GM12878 (cell line): ENCODE measurements at regions not wholly inside any gene's neighbourhood (a gene's known extent, or its start where the extent isn't known, plus 50 kb on each side); places are given as distances from the start of the nearest gene placed in this dataset.

ENCODE experiments used
- ATAC-seq: fragments of 200-7000 bp; cut with Tn5 transposase; 3 replicates; pipeline ENCODE4 v1.9.1; 2020; ENCODE audit warnings: mild to moderate bottlenecking, moderate library complexity
- BruUV-seq: library from RNA; stranded (reverse); fragments of 400-500 nt; replicated peaks from 2 replicates; lab custom pipeline; 2021; lab: Mats Ljungman, UMichigan
- CTCF ChIA-PET: fragments of 300-600 bp; sonication (Branson Sonifier 250); formaldehyde crosslinking; extraction: SDS; loops from one replicate; lab custom pipeline; 2021; ENCODE audit warnings: inconsistent platforms; lab: Yijun Ruan, JAX
- POLR2A ChIA-PET: fragments of 350-600 bp; formaldehyde crosslinking; extraction: SDS; loops from one replicate; lab custom pipeline; 2021; ENCODE audit warnings: inconsistent platforms; lab: Charles Lee
- RAD21 ChIA-PET: fragments of 300-600 bp; sonication (Branson Sonifier 250); formaldehyde crosslinking; loops from one replicate; lab custom pipeline; 2023; ENCODE audit warnings: antibody characterized with exemption; ENCODE audit not compliant: unreplicated experiment; lab: Charles Lee
- SMC1A ChIA-PET: fragments of 300-600 bp; sonication (Branson Sonifier 250); formaldehyde crosslinking; loops from one replicate; lab custom pipeline; 2023; ENCODE audit not compliant: unreplicated experiment, uncharacterized antibody; lab: Charles Lee
- DNase-seq: peaks from one replicate; pipeline ENCODE4 v3.0.0-alpha.2; 2011; ENCODE audit warnings: low read depth, low spot score
- FAIRE-seq: peaks from 3 replicates; lab custom pipeline; 2011; peaks lifted over from hg19 to GRCh38; lab: Jason Lieb, UNC
- H2AFZ ChIP-seq: 2 replicates; pipeline ENCODE4 v1.6.0; 2011; ENCODE audit warnings: low read depth, low read length, control low read depth; ENCODE audit not compliant: control insufficient read depth
- H3K27ac ChIP-seq: 2 replicates; pipeline ENCODE4 v1.5.1; 2011; ENCODE audit warnings: control low read depth; ENCODE audit not compliant: control insufficient read depth, insufficient read depth
- H3K27me3 ChIP-seq, 2 experiments: replicated peaks in 1 of 2; 2 replicates each; pipeline versions ENCODE4 v1.6.0 to v1.6.1; 2011; ENCODE audit warnings: low read length in 1 of 2; ENCODE audit not compliant: control insufficient read depth in 2 of 2, insufficient read depth in 2 of 2
- H3K36me3 ChIP-seq, 2 experiments: 2 replicates each; pipeline ENCODE4 v1.5.1; 2011; ENCODE audit warnings: low read length in 1 of 2; ENCODE audit not compliant: control insufficient read depth in 2 of 2, insufficient read depth in 2 of 2
- H3K4me1 ChIP-seq: 2 replicates; pipeline ENCODE4 v1.6.1; 2011; ENCODE audit warnings: mild to moderate bottlenecking, low read length, moderate library complexity, mixed read lengths; ENCODE audit not compliant: control insufficient read depth, insufficient read depth
- H3K4me2 ChIP-seq: 2 replicates; pipeline ENCODE4 v1.6.0; 2011; ENCODE audit warnings: control low read depth; ENCODE audit not compliant: control insufficient read depth, insufficient read depth
- H3K4me3 ChIP-seq: fragments of 200-600 bp; sonication (generic); 2 replicates; pipeline ENCODE4 v1.5.1; 2016
- H3K79me2 ChIP-seq: 2 replicates; pipeline ENCODE4 v1.6.0; 2011; ENCODE audit warnings: low read length; ENCODE audit not compliant: control insufficient read depth, insufficient read depth
- H3K9ac ChIP-seq: 2 replicates; pipeline ENCODE4 v1.8.0; 2011; ENCODE audit warnings: low read length, control low read depth, mixed read lengths; ENCODE audit not compliant: control insufficient read depth, insufficient read depth
- H3K9me3 ChIP-seq: replicated peaks from 3 replicates; pipeline ENCODE4 v1.5.1; 2011; ENCODE audit warnings: mild to moderate bottlenecking, low read length; ENCODE audit not compliant: control insufficient read depth, insufficient read depth
- H4K20me1 ChIP-seq: 2 replicates; pipeline ENCODE4 v1.6.0; 2011; ENCODE audit not compliant: control insufficient read depth, insufficient read depth
- IKZF1 ChIP-seq: fragments of 450-650 bp; conservative IDR thresholded peaks from 2 replicates; pipeline ENCODE4 v1.6.1; 2017; ENCODE audit warnings: antibody characterized with exemption, mild to moderate bottlenecking
- RAD51 ChIP-seq: fragments of 450-650 bp; IDR thresholded peaks from 2 replicates; pipeline ENCODE4 v1.6.1; 2016; ENCODE audit warnings: moderate library complexity, mild to moderate bottlenecking, inconsistent platforms
- WGBS: methylation state at CpG from one replicate; pipeline ENCODE4 v1.1.6; 2016; ENCODE audit warnings: low lambda C conversion rate; ENCODE audit not compliant: insufficient replicate concordance, insufficient coverage; ENCODE audit errors: missing lambda C conversion rate; 5-methylcytosine and 5-hydroxymethylcytosine counted together
- in situ Hi-C: fragments of 300-500 bp; cut with MboI; formaldehyde crosslinking; loops from 9 replicates; pipeline ENCODE4 v1.14.3; 2018; ENCODE audit warnings: mixed read lengths
- intact Hi-C: fragments of 100-400 bp; cut with micrococcal nuclease; formaldehyde crosslinking; loops from one replicate; pipeline ENCODE4 v1.14.2; 2022; ENCODE audit not compliant: unreplicated experiment
- TF ChIP-seq, protein P1 (sequence below): fragments of 450-650 bp; IDR thresholded peaks from 2 replicates; pipeline ENCODE4 v1.6.1; 2017; ENCODE audit warnings: mild to moderate bottlenecking, moderate library complexity

DNA sequence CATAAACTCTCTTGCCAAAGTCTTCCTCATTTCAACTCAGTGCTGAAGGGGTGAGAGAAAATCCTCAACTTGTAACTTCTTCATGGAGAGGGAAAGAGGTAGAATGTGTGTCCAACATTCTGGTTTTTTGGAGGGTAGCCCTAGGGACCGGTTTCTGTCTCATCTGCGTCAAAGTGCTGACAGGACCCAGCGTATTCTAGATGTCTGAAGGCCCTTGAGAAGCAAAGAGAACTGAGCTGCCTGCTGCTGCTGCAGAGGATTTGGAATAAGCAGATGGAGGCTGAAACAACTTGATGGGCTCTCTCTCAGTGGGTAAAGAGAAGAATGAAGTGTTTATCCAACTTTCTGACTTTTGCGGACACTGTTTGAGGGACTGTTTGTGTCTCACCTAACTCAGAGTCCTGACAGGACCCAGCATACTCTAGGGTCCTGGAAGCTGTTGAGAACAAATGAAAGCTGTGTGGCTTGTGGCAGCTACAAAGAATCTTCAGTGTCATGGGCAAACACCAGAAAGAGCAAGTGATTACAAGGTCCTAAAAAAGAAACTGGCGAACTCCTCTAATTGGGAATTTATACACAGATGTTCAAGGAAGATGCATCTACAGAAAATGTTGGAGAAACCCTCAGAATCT is 174.4 kb downstream of the SI start:
- Histone ChIP-seq H3K4me3 (no peak overlapping the region), H3K4me1 (no peaks in the 10 kb centered on the region), H3K27ac (no peak overlapping the region), H3K4me2 (no peak overlapping the region), H3K36me3 (no peaks in the 10 kb centered on the region), H3K79me2 (no peaks in the 10 kb centered on the region), H2AFZ (no peak overlapping the region), H3K9me3 (no peaks in the 10 kb centered on the region), H3K9ac (no peak overlapping the region), H4K20me1 (no peaks in the 10 kb centered on the region), H3K27me3 (no peaks in the 10 kb centered on the region)
- ChIA-PET SMC1A (interaction anchor here (1.6 kb wide), 1 partner anchor 14 kb away, joined by 3 read pairs; no protein-coding TSS in a partner anchor), CTCF (no interaction called here), RAD21 (no interaction called here), POLR2A (no interaction called here)
- FAIRE-seq (no peak), ATAC-seq (no peak), DNase-seq (no peak)
- WGBS: 49% methylated on average over 5 of the region's 5 CpGs
- BruUV-seq: no TSS peak
- intact Hi-C loops (no loop called here), in situ Hi-C loops (no loop called here)
- TF ChIP-seq, protein P1, sequence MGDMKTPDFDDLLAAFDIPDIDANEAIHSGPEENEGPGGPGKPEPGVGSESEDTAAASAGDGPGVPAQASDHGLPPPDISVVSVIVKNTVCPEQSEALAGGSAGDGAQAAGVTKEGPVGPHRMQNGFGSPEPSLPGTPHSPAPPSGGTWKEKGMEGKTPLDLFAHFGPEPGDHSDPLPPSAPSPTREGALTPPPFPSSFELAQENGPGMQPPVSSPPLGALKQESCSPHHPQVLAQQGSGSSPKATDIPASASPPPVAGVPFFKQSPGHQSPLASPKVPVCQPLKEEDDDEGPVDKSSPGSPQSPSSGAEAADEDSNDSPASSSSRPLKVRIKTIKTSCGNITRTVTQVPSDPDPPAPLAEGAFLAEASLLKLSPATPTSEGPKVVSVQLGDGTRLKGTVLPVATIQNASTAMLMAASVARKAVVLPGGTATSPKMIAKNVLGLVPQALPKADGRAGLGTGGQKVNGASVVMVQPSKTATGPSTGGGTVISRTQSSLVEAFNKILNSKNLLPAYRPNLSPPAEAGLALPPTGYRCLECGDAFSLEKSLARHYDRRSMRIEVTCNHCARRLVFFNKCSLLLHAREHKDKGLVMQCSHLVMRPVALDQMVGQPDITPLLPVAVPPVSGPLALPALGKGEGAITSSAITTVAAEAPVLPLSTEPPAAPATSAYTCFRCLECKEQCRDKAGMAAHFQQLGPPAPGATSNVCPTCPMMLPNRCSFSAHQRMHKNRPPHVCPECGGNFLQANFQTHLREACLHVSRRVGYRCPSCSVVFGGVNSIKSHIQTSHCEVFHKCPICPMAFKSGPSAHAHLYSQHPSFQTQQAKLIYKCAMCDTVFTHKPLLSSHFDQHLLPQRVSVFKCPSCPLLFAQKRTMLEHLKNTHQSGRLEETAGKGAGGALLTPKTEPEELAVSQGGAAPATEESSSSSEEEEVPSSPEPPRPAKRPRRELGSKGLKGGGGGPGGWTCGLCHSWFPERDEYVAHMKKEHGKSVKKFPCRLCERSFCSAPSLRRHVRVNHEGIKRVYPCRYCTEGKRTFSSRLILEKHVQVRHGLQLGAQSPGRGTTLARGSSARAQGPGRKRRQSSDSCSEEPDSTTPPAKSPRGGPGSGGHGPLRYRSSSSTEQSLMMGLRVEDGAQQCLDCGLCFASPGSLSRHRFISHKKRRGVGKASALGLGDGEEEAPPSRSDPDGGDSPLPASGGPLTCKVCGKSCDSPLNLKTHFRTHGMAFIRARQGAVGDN: peak; percentile 56; the same call in 1 of the 2 replicates
- TF ChIP-seq RAD51: peak; percentile 39; the same call in 1 of the 2 replicates
- TF ChIP-seq IKZF1: no peak
